BLaER1 (cell line): ENCODE measurements at regions not wholly inside any gene's neighbourhood (a gene's known extent, or its start where the extent isn't known, plus 50 kb on each side); places are given as distances from the start of the nearest gene placed in this dataset.
"Not testable (repeated sequence)": the region's sequence is repeated elsewhere in the genome, so short reads cannot be mapped to it uniquely, and the experiment has no call there.

Experiments
- H3K27ac ChIP-seq: shearing (Covaris generic); formaldehyde crosslinking; 2 replicates; pipeline ENCODE4 v1.8.1; 2022
- H3K27me3 ChIP-seq: shearing (Covaris generic); formaldehyde crosslinking; 2 replicates; pipeline ENCODE4 v1.8.1; 2022
- H3K36me3 ChIP-seq: shearing (Covaris generic); formaldehyde crosslinking; 2 replicates; pipeline ENCODE4 v1.8.1; 2022
- H3K4me1 ChIP-seq: shearing (Covaris generic); formaldehyde crosslinking; 2 replicates; pipeline ENCODE4 v1.8.1; 2022
- H3K4me2 ChIP-seq: shearing (Covaris generic); formaldehyde crosslinking; 2 replicates; pipeline ENCODE4 v1.8.1; 2022
- H3K4me3 ChIP-seq: shearing (Covaris generic); formaldehyde crosslinking; 2 replicates; pipeline ENCODE4 v1.8.1; 2022
- H3K9ac ChIP-seq: shearing (Covaris generic); formaldehyde crosslinking; 2 replicates; pipeline ENCODE4 v1.8.1; 2022
- H3K9me3 ChIP-seq: shearing (Covaris generic); formaldehyde crosslinking; 2 replicates; pipeline ENCODE4 v1.8.1; 2022
- H4K20me1 ChIP-seq: shearing (Covaris generic); formaldehyde crosslinking; 2 replicates; pipeline ENCODE4 v1.8.1; 2022
- Cebpa-rat ChIP-seq: shearing (Covaris generic); IDR thresholded peaks from 2 replicates; pipeline ENCODE4 v1.8.1; 2022

DNA sequence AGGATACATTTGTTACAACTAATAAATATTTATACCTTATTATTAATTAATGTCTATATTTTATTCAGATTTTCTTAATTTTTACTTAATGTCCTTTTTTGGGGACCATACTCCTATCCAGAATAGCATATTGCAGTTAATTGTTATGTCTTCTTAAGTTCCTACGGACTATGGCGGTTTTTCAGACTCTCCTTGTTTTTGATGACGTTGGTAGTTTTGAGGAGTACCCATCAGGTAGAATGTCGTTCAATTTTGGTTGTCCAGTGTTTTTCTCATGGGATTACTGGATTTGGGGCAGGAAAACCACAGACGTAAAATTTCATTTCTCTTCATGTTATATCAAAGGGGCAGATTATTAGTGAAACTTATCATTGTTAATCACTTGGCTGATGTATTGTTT is 223.7 kb downstream of the ISL1 start:
- no peaks in the 10 kb centered on the region for H3K36me3 ChIP-seq
- no peak for TF ChIP-seq Cebpa-rat
- H3K27me3 ChIP-seq = no peaks in the 10 kb centered on the region
- no peak overlapping the region for H3K4me3 ChIP-seq
- H3K4me1 ChIP-seq = no peaks in the 10 kb centered on the region
- no peak overlapping the region for H3K9ac ChIP-seq
- no peak overlapping the region for H3K27ac ChIP-seq
- no peak overlapping the region for H3K4me2 ChIP-seq
- no peaks in the 10 kb centered on the region for H4K20me1 ChIP-seq
- H3K9me3 ChIP-seq = no peaks in the 10 kb centered on the region

DNA sequence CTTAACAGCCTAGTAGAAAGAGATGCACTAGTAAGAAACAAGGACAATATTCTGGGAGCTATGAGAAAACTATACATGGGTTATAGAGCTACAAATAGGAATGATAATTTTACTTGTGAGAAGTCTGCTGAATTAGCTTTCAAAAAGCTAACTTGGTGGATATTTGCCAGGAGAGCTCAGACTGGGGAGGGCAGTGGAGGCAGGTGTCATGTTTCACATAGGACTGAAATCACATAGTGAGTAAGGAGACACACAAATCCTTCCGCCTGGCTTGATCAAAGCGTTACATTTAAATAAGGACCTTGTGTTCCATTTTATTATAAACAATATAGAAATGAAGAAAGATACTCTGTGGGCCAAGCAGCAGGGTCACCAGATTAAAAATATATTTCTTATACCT is 235.0 kb downstream of the ISL1 start:
- Histone ChIP-seq H3K4me3 (no peak overlapping the region), H3K4me2 (no peak overlapping the region), H3K27ac (no peak overlapping the region), H3K9ac (no peak overlapping the region), H3K27me3 (no peaks in the 10 kb centered on the region), H3K4me1 (no peaks in the 10 kb centered on the region), H4K20me1 (no peaks in the 10 kb centered on the region), H3K9me3 (no peaks in the 10 kb centered on the region), H3K36me3 (no peaks in the 10 kb centered on the region)
- no peak for TF ChIP-seq Cebpa-rat

DNA sequence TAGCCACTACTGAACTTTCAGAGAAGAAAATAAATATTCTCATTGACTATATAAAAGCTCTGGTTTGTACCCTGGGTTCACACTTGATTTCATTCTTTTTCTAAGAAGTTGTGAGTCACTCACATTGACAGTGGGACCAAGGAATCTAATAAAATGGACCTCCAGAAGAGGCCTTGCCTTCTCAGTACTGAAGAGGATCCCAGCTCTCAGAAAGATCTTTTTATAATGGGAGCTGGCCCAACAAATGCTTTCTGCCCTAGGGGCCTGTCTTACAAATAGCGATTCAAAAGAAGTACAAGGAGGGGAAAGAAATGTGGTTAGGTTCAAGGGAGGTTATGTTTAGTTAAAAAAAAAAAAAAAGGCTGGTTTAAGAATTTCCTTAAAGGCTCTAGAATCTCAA is 237.9 kb downstream of the ISL1 start:
- TF ChIP-seq Cebpa-rat = no peak
- Histone ChIP-seq H3K27me3 (no peaks in the 10 kb centered on the region), H3K4me2 (no peak overlapping the region), H4K20me1 (no peaks in the 10 kb centered on the region), H3K4me3 (no peak overlapping the region), H3K9me3 (no peaks in the 10 kb centered on the region), H3K36me3 (no peaks in the 10 kb centered on the region), H3K4me1 (no peaks in the 10 kb centered on the region), H3K27ac (no peak overlapping the region), H3K9ac (no peak overlapping the region)

DNA sequence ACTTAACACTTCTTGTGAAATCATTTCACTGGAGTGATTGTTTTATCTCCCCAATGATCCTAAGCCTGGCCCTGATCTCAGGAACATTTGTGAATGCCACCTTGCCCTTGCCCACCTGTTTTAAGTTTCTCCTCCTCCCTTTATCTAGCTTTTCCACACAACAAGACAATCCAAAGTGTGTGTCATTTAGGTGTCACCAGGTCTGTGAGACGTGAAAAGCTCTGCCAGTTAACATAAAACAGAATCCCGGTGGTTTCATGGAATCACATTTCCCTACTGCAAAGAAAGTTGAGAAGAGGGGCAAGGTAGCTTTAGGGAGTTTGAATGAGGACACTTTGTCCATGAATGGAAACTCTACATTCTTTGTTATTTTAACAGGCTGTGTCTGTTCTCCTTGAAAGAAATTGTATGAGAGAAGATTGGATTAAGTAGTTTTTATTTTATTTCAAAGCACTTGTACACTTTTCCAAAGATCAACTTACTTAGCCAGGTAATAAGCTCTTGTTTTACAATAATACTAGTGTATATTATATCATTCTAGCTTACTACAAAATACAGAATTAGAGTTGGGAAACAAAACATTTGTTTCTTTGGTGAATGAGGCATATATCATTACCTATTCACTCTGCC is 239.0 kb downstream of the ISL1 start:
- no peak overlapping the region for H3K4me2 ChIP-seq
- no peak overlapping the region for H3K9ac ChIP-seq
- no peaks in the 10 kb centered on the region for H3K4me1 ChIP-seq
- no peaks in the 10 kb centered on the region for H3K27me3 ChIP-seq
- no peak for TF ChIP-seq Cebpa-rat
- H3K36me3 ChIP-seq = no peaks in the 10 kb centered on the region
- no peak overlapping the region for H3K27ac ChIP-seq
- no peaks in the 10 kb centered on the region for H4K20me1 ChIP-seq
- no peaks in the 10 kb centered on the region for H3K9me3 ChIP-seq
- no peak overlapping the region for H3K4me3 ChIP-seq

DNA sequence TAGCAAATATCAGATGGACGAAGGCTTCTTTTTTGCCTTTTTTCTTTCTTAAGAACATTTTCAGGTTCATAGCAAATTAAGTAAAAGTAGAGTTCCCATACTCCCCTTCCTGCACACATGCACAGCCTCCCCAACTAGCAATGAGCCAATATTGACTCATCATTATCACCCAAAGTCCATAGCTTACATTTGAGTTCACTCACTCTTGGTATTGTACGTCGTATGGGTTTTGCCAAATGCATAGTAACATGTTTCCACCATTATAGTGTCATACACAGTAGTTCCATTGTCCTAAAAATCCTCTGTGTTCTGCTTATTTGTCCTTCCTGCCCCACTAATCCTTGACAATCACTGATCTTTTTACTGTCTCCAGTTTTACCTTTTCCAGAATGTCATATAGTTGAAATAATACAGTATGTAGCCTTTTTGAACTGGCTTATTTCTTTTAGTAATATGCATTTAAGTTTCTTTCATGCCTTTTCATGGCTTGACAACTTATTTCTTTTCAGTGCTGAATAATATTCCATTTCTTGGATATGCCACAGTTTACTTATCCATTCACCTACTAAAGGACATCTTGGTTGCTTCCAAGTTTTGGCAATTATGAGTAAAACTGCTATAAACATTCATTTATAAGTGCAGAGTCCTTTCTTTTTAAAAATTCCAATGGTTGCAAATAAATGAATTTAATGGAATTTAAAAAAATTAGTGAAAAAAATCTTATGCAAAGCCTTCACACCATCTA is 242.1 kb downstream of the ISL1 start:
- Histone ChIP-seq H3K27ac (no peak overlapping the region), H3K4me3 (no peak overlapping the region), H3K27me3 (no peaks in the 10 kb centered on the region), H3K4me2 (no peak overlapping the region), H3K9me3 (no peaks in the 10 kb centered on the region), H3K9ac (no peak overlapping the region), H4K20me1 (no peaks in the 10 kb centered on the region), H3K36me3 (no peaks in the 10 kb centered on the region), H3K4me1 (no peaks in the 10 kb centered on the region)
- TF ChIP-seq Cebpa-rat = no peak

DNA sequence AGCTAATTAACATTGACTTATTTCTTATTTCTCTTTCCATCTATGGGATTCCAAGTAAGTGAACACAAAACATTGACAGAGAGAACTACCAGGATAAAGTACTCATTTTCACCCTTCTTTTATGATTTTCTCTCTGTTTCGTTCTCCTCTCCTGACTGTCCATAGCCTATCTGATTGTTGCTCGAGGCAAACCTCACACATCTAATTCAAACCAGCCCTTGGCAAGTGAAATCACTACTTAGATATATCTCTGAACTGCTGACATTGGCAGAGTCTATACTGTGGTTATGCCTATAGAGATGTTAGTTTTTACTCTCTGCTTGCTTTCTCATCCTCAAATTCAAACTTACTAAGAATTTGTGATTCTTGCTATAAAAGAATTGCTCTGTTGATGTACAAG is 248.8 kb downstream of the ISL1 start:
- Histone ChIP-seq H3K4me3 (no peak overlapping the region), H3K36me3 (no peaks in the 10 kb centered on the region), H3K9me3 (no peaks in the 10 kb centered on the region), H3K4me1 (no peaks in the 10 kb centered on the region), H3K27me3 (no peaks in the 10 kb centered on the region), H4K20me1 (no peaks in the 10 kb centered on the region), H3K27ac (no peak overlapping the region), H3K4me2 (no peak overlapping the region), H3K9ac (no peak overlapping the region)
- TF ChIP-seq Cebpa-rat = no peak

DNA sequence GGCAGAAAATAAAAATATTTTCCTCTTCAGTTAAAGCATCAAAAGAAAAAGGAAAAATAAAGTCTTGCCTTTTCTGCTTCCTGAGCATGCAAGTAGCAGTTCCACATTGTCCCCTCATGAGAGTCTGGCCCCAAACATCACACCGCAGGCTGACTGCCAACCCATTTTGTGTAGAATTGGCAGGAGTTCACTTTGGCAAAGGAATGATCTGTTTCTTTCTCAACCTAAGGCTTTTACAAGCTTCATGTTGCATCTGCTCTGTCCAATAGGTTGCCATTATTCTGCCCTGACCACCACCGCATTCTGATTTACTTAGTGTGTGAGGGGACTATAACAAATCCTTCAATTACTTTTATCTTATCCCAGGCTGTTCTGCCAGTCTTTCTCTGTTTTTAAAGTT is 249.5 kb downstream of the ISL1 start:
- H3K4me1 ChIP-seq = no peaks in the 10 kb centered on the region
- no peaks in the 10 kb centered on the region for H3K36me3 ChIP-seq
- no peaks in the 10 kb centered on the region for H4K20me1 ChIP-seq
- no peaks in the 10 kb centered on the region for H3K27me3 ChIP-seq
- no peak overlapping the region for H3K4me3 ChIP-seq
- H3K9me3 ChIP-seq = no peaks in the 10 kb centered on the region
- H3K27ac ChIP-seq = no peak overlapping the region
- TF ChIP-seq Cebpa-rat = no peak
- H3K4me2 ChIP-seq = no peak overlapping the region
- H3K9ac ChIP-seq = no peak overlapping the region

DNA sequence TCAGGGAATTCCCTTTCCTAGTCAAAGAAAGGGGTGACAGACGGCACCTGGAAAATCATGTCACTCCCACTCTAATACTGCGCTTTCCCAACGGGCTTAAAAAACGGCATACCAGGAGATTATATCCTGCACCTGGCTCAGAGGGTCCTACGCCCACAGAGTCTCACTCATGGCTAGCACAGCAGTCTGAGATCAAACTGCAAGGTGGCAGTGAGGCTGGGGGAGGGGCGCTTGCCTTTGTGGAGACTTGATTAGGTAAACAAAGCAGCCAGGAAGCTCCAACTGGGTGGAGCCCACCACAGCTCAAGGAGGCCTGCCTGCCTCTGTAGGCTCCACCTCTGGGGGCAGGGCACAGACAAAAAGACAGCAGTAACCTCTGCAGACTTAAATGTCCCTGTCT is 253.7 kb downstream of the ISL1 start:
- not testable (repeated sequence) for H3K27me3 ChIP-seq, H3K4me1 ChIP-seq, H3K9me3 ChIP-seq, H4K20me1 ChIP-seq, H3K27ac ChIP-seq, H3K4me3 ChIP-seq, H3K4me2 ChIP-seq, H3K9ac ChIP-seq, H3K36me3 ChIP-seq

DNA sequence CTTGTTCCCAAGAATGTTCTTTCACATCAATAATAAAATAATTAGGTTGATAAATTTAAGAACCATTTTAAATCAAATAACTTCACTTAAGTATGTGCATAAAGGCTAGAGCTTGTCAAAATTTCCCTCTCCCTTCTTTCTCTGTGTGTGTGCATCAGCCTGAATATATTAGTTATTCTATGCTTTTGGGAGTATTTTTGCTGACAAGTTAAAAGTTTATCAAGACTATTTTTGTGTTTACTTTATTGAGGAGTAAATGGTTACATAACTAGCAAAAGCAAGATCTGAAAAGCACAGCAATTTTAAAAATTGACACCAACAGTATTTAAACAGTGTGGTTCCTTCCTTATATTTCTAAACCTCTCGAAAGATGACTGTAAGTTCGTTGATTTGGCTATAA is 261.7 kb downstream of the ISL1 start:
- TF ChIP-seq Cebpa-rat = no peak
- no peak overlapping the region for H3K27ac ChIP-seq
- no peaks in the 10 kb centered on the region for H3K27me3 ChIP-seq
- no peaks in the 10 kb centered on the region for H3K4me1 ChIP-seq
- no peak overlapping the region for H3K9ac ChIP-seq
- H3K4me3 ChIP-seq = no peak overlapping the region
- H3K36me3 ChIP-seq = no peaks in the 10 kb centered on the region
- no peaks in the 10 kb centered on the region for H3K9me3 ChIP-seq
- no peak overlapping the region for H3K4me2 ChIP-seq
- no peaks in the 10 kb centered on the region for H4K20me1 ChIP-seq

DNA sequence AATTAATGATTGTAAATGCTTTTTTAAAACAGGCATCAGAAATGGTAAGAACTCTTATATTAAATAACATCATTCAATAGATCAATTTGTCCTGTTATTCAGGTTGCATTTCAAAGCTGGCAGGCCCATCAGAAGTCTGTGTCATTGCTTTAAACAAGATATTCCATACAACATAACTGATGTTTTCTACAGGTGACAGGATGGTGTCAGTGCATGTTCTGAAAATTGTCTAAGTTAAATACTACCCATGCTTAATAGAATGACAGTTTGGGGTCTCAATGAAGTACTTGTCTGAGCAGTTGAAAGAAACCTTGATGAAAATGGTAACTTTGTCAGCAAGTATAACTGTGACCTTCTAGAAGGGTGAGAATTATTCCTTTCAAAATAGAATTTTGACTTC is 263.2 kb downstream of the ISL1 start:
- Histone ChIP-seq H4K20me1 (no peaks in the 10 kb centered on the region), H3K36me3 (no peaks in the 10 kb centered on the region)

More for the DNA sequence above, 263.2 kb downstream of the ISL1 start:
- H3K9me3 ChIP-seq = no peaks in the 10 kb centered on the region
- H3K4me2 ChIP-seq = no peak overlapping the region
- no peak for TF ChIP-seq Cebpa-rat
- H3K9ac ChIP-seq = no peak overlapping the region
- no peak overlapping the region for H3K27ac ChIP-seq
- H3K4me3 ChIP-seq = no peak overlapping the region
- H3K27me3 ChIP-seq = no peaks in the 10 kb centered on the region
- H3K4me1 ChIP-seq = no peaks in the 10 kb centered on the region
